ENCODE measurements at regions not wholly inside any gene's neighbourhood (a gene's known extent, or its start where the extent isn't known, plus 50 kb on each side); places are given as distances from the start of the nearest gene placed in this dataset.

DNA sequence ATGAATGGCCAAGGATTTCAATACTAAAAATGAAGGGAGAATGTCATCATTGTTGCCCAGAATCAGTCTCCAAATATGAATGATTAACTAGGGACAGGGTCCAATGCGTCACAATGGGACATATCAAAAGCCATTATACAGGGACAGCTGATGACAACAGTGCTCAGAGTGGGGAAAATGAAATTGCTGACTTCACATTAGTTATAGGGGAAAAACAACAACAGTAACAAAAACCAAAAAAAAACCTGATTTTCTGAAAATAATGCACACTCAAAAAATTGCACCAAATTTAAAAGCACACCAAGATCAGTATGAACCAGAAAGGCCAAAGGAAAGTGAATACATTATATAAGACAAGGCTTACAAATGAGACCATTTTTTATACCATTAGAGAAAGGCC is 353.2 kb upstream of the SOX5 start:
- DNase-seq (ENCODE audit: low read depth in 2 of 2, low spot score in 1 of 2) = no peak

GRCh38 chr12:24297516-24297915 is 348.0 kb upstream of the SOX5 start:
- no peak for DNase-seq (ENCODE audit: low read depth in 2 of 2, low spot score in 1 of 2)

DNA sequence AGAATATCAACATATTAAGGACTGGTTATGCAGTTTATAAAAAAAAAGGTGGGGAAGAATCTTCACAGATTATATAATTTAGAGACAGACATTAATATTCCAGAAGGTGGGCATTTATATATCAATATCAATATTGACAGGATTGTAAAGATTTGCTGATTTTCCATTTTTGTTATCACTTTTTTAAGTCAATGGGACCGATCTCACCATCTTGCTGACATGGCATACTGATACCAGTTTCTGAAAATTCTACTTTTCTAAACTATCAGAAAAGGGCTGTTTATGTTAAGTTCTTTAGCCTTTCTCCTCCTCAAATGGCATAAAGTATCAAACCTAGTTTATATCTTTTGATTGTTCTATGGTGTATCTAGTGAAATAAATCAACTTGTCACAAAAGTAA is 344.1 kb upstream of the SOX5 start:
- no peak for DNase-seq (ENCODE audit: low read depth in 2 of 2, low spot score in 1 of 2)

GRCh38 chr12:24287963-24288362 is 338.5 kb upstream of the SOX5 start:
- no peak for DNase-seq (ENCODE audit: low read depth in 2 of 2, low spot score in 1 of 2)

DNA sequence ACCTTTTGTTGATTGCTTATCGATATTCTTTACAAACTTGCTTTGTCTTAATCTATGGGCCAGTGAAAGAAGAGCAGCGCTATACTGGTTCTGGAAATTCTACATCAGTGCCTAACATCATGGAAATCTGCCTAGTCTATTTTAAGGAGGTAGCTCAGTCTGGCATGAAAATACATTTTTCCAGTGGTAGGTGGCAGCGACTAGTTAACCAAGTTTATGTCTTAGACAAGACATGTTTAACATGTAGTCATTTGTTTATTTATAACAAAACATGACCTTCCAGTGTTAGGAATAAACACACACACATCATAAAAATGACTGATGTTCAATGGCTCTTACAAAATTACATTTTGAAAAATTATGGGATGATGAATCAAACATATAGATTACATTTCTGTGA is 336.0 kb upstream of the SOX5 start:
- no peak for DNase-seq (ENCODE audit: low read depth in 2 of 2, low spot score in 1 of 2)

- no peak for DNase-seq (ENCODE audit: low read depth in 2 of 2, low spot score in 1 of 2)
These were observed 331.9 kb upstream of the SOX5 start for GRCh38 chr12:24281341-24281740.

DNA sequence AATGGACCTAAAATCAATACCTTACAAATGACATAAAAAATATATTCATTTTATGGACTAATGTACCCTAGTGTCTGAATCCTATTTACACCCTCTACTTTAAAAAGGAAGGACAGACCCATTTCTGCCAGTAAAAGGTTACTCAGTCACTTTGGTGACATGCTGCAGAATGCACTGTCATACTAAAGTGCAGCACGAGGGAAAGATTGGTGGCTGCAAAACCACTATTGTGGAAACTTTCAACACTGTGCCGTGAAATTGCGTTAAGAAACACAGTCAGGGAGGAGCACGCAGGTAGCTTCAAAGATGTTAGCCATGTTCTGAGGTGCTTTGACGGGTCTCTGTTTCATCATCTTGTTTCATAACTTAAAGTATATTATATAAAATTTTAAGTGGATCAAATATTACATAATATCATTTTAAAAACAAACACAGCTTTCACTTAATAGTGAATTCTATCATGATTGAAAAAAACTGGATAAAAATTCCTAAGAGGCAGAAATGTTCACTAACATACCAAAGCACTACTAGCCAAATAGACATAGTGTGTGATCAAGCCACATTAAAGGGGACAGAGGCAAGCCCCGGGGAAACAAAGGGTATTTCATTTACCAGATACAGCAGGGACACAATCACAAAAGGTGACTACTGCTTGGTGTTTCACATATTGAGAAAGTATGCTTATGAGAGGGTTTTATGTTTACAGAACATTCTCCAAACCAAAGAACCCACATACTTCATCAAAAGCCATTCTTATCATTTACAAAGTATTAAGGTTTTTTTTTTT is 330.8 kb upstream of the SOX5 start:
- DNase-seq (ENCODE audit: low read depth in 2 of 2, low spot score in 1 of 2) = no peak

- no peak for DNase-seq (ENCODE audit: low read depth in 2 of 2, low spot score in 1 of 2)
These were observed 329.4 kb upstream of the SOX5 start for GRCh38 chr12:24278832-24279231.

DNA sequence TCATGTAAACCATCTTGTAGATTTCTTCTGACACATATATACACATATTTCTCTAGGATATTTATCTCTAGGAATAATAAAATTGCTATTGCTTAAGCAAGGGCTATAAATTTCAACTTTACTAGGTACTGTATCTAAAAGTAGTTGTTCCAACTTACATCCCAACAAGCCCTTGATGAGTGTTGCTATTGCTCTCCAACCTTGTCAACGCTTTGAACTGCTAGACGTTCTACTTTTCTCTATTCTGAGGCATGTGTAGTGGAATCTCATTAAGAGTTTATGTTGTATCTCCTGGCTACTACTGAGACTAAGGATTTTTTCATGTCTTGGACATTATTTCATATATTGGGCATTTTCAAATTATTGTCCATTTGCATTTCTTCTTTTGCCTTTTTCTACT is 321.5 kb upstream of the SOX5 start:
- no peak for DNase-seq (ENCODE audit: low read depth in 2 of 2, low spot score in 1 of 2)

DNA sequence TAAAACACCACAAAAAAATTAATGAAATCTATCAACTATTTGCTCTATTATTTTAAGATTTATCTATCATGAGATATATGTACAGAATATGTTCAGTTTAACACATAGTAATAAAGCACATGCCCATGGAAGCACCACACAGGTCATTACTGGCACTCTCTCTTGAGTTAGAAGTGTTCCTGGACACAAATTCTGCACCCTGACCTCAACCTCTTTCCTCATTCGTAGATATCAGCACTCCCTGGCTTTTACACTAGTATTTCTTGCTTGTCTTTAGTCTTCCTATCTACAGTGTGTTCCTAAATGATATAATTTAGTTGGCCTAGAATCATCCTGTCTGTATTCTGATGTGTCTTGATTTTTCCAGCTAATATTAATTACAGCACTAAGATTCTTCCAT is 321.0 kb upstream of the SOX5 start:
- no peak for DNase-seq (ENCODE audit: low read depth in 2 of 2, low spot score in 1 of 2)

DNA sequence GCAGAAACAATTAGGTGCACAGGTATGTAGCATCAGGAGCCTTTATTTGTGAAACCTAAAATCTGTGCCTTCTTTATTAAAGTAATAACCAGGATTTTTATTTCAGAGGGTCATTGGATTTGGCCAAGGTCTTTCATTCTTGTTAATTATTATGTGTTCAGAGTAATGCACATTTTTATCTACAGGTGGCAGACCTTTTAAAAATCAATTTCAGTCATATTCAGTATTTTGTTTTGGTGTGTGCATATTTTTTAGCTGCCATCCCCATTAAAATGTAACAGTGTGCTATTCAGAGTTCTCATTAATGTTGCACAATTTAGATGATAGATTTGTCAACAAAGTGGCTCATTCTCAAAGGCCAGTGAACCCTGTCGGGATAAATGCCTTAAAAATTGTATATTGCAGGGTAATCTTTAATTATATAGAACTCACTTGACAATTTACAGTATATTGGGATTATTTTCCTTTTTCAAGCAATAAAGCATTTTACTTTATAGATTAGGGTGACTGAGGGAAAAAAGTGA is 319.3 kb upstream of the SOX5 start:
- no peak for DNase-seq (ENCODE audit: low read depth in 2 of 2, low spot score in 1 of 2)

DNA sequence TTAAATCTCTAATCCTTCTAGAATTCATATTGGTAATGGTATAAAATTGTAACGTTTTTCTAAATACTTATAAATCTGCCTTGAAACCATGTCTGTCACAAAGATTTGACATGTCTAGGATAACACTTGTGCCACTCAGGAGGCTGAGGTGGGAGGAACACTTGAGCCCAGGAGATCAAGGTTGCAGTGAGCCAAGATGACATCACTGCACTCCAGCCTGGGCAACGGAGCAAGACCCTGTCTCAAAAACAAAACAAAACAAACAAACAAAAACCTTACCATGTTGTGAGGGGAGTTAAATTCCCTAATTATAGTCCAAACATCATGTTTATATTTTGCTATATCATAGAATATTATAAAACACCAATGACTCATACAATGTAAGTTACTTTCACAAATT is 317.5 kb upstream of the SOX5 start:
- DNase-seq (ENCODE audit: low read depth in 2 of 2, low spot score in 1 of 2) = no peak

GRCh38 chr12:24256684-24257083 is 307.2 kb upstream of the SOX5 start:
- no peak for DNase-seq (ENCODE audit: low read depth in 2 of 2, low spot score in 1 of 2)

DNA sequence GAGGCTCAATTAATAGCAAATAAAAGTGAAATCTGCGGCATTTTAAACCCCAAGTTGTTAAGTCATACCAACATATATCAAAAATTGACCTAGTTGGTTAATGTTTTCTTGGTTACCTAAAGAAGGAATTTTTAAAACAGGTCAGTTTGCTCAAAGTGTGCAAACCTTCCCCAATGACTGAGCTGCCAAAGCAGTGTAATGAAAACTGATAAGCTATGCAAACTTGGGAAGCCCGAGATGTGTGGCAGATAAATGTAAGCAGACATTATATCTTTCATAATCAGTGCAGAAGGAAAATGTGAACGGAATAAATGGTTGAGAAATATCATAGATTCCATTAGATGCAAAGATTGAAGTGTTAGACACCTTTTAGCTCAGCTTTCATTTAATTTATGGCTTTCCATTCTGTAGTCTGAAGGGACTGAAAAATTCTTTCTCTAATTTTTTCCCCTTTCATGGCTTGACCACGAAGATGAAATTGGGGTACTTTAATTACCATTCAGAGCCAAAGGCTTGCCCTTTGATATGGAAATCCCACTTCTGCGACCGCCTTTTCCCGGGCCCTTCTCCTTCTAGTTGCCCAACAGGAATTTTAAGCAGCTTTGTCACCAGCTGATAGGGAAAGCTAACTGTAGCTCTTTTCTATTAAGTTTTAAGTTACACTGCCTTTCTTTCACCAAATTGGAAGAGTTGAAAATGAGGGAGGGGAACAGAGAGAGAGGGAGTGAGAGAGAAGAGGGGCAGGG is 306.6 kb upstream of the SOX5 start:
- DNase-seq (ENCODE audit: low read depth in 2 of 2, low spot score in 1 of 2) = no peak

- DNase-seq (ENCODE audit: low read depth in 2 of 2, low spot score in 1 of 2) = no peak
These were observed 303.1 kb upstream of the SOX5 start for GRCh38 chr12:24252602-24253001.

GRCh38 chr12:24246934-24247333 is 297.5 kb upstream of the SOX5 start:
- no peak for DNase-seq (ENCODE audit: low read depth in 2 of 2, low spot score in 1 of 2)

DNA sequence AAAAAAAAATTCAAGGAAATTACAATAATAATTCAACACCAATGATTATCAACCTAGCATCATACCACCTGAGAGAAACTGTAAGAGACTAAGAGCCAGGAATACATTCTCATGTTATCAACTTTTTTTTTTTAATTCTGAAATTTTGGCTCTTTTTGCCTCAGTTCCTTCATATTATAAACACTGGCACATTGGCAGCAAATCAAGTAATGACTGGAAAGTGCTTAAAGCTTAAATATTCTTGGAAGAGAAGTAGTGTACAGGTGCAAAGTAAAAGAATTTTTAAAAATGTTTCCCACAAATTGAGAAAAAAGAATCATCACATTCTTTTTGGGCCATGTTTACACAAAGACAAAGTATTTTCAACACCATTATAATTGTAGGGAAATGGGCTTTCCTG is 296.9 kb upstream of the SOX5 start:
- DNase-seq (ENCODE audit: low read depth in 2 of 2, low spot score in 1 of 2) = no peak

DNA sequence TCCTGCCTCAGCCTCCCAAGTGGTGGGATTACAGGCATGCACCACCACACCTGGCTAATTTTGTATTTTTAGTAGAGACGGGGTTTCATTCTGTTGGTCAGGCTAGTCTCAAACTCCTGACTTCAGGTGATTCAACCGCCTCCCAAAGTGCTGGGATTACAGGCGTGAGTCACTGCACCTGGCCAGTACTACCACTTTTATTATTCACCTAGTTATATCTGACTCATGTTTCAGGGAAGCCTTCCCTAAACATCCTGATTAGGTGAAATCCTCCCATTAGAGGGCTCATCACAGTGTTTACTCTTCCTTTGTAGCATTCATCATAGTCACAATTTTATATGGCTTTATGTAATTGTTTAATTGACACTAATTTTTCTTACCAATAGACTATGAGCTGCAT is 295.3 kb upstream of the SOX5 start:
- no peak for DNase-seq (ENCODE audit: low read depth in 2 of 2, low spot score in 1 of 2)

- DNase-seq (ENCODE audit: low read depth in 2 of 2, low spot score in 1 of 2) = no peak
These were observed 294.8 kb upstream of the SOX5 start for GRCh38 chr12:24244231-24244630.

DNA sequence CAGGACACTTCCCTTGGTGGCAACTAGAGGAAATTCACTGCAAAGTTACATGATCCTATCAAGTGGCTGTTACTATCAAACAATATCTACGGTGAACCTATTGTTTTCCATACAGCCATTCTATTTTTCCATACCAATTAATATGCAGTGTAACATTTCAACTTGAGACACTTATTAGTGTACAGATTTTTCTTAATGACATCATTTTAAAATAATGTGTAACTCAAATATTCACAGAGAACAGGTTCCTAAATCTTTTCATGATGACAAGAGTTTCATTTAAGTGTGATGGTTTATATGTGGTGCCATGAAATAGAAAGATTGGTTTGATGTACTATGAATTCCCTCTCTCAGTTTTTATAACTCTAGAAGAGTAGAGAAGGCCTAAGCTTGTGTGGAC is 291.2 kb upstream of the SOX5 start:
- DNase-seq (ENCODE audit: low read depth in 2 of 2, low spot score in 1 of 2) = no peak

DNA sequence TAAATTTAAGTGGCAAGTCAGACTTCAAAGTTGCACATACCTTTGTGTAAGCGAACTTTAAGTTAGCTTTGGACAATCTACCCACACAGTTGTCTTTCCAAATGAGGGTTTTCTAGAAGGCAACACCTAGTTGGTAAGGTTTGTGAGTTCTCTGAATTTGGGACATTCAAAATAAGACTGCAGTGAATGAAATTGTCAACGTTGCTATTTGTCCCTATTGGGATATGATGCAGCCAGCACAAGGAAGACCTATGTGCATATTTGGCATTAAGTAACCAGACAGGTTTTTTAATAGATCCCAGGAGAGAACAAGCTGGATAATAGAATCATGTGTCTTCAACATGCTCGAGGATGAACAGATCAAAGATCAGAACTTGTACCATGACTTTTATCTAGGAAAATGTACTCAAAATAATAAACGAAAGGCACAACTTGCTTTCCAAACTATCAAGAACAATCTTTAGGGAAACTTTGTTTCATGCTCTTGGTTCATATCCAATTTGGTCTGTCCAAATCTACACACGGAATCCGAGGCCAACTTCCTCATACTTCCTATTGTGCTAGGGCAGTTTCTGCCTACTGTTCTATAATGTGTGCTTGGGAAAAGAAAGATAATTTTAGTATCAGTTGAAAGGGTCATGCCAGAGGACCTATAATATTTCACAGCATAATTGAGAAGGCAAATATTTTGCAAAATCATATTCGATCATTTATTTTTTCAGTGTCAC is 284.2 kb upstream of the SOX5 start:
- no peak for DNase-seq (ENCODE audit: low read depth in 2 of 2, low spot score in 1 of 2)

GRCh38 chr12:24232531-24232930 is 283.1 kb upstream of the SOX5 start:
- no peak for DNase-seq (ENCODE audit: low read depth in 2 of 2, low spot score in 1 of 2)
